Esophagus mucosa (tissue), 1 donor: ENCODE measurements at regions not wholly inside any gene's neighbourhood (a gene's known extent, or its start where the extent isn't known, plus 50 kb on each side); places are given as distances from the start of the nearest gene placed in this dataset.
A peak's percentile ranks its signal among the peaks of the same experiment; 100 is the strongest.
"Not testable (repeated sequence)": the region's sequence is repeated elsewhere in the genome, so short reads cannot be mapped to it uniquely, and the experiment has no call there.

ENCODE experiments used
- ATAC-seq: fragments of 200-7000 bp; cut with Tn5 transposase; one replicate; pipeline ENCODE4 v1.9.1; 2020
- donor health status: DM: yes; HTN: yes; CAD: no.

DNA sequence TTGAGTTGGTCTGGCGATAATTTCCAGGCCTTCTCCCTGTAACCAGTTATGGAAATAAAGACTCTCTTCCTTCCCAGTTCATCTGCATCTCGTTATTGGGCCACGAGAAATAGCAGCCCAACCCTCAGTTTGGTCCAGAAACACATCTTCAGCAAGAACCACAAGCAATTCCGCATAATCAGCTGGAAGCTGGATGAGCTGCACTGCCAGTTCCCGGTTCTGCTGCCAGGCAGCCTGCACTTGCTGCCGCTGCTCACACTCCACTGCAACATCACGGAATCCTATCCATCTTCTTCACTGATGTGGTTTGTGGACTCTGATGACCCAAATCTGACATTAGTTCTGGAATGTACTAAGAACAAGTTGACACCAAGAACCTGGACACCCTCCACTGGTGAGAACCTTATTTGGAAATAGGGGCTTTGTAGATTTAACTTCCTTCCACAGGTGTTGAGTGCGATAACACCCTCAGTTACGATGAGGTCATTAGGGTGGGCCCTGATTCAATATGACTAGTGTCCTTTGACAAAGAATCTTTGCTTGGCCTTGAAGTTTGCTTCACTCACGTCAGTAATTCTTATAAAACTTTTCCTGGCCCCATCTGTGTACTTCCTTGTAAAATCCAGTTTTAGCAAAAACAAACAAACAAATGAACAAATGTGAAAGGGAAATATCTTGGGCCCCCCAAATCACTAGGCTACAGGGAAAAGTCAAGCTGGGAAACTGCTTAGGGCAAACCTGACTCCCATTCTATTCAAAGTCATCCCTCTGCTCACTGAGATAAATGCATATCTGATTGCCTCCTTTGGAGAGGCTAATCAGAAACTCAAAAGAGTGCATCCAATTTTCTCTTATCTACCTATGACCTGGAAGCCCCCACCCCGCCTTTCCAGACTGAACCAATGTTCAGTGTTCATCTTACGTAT, 221.9 kb upstream of the PROK2 start:
- ATAC-seq, result no peak

DNA sequence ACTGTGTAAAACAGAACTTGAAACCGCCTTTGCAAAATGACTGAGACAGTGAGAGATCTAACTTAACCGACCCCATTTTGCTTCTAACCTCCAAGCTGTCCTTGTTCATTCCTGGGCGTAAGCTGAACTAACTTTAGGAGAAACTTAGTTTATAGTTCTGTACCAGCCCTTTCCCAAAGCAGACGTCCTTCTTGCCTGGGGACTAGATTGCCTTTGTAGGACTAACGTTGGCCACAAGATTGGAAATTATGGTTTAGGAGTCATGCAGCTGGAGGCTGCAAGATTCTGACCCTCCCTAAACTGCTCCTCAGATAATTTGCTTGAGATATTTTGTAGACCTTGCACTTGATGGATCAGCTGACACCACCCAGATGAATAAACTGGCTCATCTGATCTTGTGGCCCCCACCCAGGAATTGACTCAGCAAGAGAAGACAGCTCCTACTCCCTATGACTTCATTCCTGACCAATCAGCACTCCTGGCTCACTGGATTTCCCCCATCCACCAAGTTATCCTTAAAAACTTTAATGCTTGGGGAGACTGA, 219.9 kb upstream of the PROK2 start:
- no peak for ATAC-seq

DNA sequence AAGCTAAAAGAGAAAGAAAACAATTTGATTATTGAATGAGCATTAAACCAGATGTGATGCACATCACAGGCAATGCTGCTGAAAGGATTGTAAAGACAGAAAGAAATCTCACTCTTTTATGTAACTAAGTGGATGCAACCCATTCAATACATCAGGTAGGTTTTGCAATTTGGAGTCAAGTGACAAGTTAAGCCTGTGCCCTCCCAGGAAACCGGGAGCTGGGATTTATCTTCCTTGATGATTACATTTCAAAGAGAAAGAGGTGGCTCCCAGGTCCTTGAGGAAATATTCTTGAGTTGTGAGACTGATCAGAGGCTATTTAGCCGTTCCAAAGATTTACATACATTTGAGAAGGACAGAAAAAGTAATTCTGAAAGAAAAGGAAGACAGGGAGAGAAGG, 219.0 kb upstream of the PROK2 start:
- ATAC-seq, result no peak

DNA sequence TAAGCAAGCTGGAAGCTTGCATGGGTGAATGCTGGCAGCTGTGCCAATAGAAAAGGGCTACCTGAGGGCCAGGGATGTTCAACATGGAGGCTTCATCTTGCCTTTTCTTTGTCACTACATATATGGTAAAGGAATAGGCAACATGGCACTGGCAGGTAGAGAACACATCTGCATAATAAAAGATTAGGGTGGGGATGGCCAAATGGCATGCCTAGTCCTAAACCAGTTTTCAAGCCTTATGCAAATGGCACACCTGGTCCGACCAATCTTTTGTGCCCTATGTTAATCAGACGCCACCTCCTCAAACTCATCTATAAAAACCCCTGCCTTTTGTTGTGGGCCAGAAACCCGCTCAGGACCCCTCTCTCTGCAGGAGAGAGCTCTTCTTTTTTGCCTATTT, 216.8 kb upstream of the PROK2 start:
- ATAC-seq, result no peak

DNA sequence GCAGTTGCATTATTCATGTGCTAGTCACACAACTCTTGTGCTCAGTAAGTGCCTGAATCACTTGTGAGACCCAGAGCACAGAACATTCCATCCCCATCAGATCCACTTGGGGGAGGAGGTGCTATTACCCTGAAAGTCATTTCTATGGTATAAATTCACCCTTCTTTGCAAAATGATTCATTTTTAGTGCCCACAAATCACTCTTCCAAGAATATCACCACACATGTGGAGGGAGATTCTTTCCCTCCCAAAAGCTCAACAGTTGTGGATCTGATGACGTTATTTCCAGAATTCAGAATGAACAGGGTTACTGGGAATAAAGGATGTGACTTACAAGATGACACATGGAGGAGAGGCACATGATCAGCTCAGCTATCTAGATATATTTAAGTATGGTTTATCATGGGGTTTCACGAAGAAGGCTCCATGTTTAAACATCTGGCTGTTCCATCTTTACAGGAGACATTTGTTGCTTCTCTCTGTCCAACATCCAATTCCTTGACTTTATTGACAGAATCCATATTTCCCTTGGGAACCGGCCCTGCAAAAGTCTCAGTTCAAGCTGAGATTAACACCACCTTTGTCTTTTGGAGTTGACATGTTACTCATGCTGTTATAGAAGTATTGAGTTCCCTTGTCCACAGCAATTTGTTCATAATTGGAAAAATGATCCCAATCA, 214.2 kb upstream of the PROK2 start:
- no peak for ATAC-seq

DNA sequence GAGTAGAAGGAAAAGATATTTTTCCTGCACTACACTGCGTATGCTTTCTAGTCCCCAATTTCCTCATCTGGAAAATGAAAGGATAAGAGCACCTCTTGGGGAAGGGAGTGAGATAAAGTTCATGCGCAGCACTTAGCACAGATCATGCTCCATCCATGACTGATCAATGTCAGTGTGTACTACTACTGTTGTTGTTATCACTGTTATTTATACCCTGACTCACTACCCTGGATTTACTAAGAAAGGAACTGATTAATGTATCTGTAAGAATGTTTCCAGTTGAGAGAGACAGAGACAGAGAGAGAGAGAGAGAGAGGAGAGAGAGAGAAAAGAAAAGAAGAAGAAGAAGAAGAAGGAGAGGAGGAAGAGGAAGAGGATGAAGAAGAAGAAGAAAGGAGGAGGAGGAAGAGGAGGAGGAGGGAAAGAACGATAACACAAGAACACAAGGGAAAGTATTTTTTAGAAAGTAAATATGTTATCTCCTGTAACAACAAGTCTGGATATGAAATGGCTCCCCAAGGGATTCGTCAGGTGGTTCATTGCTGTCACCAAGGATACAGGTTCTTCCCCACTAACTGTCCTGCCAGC, 212.2 kb upstream of the PROK2 start:
- ATAC-seq, result no peak

DNA sequence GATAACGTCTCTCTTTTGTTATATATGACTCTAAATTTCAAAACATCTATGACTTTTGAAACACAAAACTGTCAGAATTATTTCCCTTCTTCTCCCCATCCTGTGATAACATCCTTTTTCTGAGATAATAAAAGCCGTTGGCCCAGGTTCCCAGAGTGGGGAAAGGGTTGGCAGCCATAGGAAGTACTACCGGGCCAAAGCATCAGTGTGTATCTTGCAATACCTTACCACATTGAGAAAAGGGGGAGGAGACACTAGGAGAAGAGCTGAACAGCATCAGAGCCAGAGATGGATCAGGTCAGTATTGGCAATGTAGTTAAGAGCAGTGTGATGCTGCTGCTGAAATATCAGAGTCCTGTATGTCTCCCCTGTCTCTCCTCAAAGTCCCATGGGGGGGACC, 210.0 kb upstream of the PROK2 start:
- no peak for ATAC-seq

DNA sequence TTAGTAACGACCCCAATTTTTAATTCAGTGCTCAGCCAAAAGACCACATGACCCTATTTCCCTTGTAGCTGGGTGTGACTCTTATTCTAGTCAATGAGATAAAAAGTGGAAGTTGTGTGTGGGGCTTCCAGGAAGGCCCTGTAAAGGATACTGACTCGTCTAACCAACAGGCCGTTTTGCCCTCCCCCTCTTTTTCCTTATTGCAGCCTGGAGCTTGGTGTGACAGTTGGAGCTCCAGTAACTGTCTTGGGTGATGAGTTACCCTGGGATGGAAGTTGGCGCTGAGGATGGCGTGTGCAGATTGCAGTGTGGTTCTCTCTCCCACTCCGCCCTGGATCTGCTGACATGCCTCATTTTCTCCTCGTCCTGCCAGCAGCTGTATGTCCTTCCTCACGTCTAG, 209.3 kb upstream of the PROK2 start:
- no peak for ATAC-seq

DNA sequence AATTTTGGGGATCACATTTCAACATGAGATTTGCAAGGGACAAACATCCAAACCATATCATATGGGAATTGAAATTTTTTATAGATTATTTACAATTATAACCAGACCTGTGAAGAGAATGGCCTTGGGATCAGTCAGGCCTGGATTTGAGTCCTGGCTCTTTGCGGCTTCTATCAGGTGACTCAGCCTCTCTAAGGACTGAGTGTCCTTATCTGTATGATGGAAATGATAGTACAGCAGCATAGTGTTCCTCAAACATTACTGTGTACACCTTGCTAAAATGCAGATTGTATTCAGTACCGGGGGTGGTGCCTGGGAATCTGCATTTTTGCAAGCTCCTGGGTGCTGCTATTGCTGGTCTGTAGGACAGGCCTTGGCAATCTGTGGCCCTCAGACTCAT, 206.7 kb upstream of the PROK2 start:
- ATAC-seq, result no peak

DNA sequence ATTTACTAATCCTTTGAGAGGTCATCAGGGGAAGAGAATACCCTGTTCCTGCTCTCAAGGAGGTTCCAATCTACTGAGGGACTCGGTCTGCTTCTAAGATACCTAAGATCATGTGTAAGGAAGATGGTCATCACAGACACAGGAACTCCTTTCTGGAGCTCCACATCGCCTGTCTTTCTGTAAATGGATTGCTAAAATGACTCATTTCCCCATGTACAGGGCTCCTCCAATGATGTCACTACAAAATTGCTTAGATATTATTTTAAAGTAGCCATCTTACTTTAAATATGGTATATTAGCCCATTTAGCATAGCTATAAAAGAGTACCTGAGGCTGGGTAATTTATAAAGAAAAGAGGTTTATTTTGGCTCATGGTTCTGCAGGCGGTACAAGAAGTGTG, 206.1 kb upstream of the PROK2 start:
- ATAC-seq, result no peak

DNA sequence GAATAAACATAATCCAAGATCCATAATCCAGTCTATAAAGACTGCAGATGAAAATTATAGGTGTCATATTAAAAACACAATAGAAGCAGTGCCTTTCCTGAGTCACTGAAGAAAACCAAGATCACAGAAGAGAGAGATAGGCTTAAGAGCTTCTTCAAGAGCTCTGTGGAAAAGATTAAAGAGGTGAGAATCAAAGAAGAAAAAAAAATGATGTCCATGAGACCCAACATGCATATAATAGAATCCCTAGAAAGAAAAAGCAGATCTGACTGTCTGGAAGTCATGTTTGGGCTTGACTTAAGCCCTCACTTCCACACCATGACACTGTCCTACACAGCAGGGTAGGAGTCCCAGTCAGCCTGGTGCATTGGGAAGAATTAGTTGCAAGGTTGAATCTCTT, 205.6 kb upstream of the PROK2 start:
- no peak for ATAC-seq

DNA sequence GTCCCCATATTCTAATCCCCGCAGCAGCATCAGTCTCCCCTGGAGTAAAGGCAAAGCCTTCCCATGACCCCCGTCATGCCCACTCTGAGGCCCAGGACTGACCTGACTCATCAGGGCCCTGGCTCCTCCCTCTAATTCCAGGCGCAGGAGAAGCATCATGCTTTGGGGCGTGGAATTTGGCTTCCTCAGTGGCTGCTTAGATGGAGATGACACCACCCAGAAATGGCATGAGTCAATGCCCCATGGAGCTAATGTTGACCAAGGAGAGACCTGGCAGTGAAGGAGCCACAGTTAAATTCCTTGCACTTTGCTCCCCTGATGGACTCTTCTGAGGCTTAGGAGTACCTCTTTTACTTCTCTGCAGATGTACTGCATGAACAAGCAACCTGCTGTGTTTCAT, 204.2 kb upstream of the PROK2 start:
- peak; percentile 28 for ATAC-seq

DNA sequence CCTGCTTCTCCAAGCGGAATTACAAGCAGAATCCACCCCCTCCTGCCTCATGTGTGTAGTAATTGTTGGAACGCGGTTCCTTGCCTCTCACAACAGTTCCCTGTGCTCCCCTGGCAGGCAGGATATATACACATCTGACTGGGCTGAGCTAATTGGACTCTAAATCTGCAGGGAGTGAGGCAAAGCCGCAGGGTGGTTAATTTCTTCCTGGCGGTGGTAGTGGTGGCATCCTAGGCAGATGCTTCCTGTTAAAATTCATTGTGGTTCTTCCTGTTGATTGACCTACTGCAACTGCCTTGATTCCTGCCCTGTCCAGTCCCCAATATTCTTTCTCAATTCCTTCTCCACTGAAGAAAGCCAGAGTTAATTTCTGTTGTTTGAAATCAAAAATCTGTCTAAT, 202.9 kb upstream of the PROK2 start:
- ATAC-seq, result peak; percentile 43

DNA sequence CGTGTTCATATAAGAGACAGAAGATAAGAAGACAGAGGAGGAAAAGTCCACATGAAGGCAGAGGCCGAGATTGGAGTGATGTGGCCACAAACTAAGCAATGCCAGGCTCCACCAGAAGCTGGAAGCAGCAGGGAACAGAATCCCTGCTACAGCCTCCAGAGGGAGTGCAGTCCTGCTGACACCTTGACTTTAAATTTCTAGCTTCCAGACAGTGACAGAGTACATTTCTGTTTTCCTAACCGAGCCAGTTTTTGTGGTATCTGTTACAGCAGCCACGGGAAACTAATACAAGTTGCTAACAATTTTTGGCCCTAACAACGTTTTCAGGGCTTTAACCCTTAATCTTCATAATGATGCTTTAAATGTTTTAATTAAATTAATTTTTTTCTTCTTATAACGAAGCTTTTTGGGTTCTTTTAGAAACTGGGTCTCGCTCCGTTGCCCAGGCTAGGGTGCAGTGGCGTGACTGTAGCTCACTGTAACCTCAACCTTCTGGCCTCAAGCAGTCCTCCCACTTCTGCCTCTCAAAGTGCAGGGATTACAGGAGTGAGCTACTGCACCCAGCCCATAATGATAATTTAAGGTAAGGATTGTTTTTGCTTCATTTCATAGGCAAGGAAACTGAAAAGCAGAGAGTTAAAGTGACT, 202.3 kb upstream of the PROK2 start:
- ATAC-seq, result no peak

DNA sequence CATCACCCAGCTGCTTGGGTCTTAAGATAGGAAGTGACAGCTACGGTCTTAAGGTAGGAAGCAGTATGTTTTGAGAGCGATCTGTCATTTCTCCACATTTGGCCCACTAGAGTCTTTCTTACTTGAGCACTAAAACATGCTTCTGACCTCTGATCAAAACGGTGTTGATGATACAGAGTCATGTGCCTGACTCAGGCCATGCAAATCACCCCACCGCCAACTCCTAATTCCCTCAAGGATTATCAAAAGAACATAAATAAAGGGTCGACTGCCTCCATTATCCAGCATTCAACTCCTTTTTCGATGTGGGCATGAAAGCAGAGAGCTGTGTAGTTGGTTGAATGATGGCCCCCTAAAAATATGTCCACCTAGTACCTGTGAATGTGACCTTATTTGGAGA, 201.7 kb upstream of the PROK2 start:
- no peak for ATAC-seq

DNA sequence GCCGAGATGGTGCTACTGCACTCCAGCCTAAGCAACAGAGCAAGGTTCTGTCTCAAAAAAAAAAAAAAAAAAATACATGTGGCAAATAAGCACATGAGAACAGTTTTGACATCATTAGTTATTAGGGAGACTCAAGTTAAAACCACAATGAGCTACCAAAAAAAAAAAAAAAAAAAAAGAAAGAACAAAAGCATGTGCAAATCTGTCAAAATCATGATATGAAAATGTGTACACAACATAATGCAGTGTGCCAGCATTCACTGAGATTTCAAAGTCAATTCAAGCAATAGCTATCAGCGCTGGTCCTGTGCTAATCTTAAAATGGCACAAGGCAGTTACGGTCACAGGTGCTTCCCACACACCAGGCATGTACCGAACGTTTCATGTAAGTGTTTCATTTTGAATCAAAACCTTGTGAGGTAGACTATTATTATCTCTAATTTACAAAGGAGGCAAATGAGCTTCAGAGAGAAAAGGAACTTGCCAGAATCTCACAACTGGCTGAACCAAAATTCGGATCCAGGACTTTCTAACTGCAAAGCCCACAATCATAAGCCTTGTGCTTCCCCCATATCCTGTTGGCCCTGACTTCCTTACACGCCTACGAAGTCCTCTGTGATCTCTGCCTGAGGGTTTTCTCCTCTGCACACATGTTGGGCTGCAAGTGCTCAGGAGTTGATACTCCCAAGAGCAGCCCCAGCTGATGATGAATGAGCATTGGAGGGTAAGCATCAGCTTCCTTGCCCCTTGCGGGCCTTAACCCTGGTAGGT, 200.1 kb upstream of the PROK2 start:
- no peak for ATAC-seq

DNA sequence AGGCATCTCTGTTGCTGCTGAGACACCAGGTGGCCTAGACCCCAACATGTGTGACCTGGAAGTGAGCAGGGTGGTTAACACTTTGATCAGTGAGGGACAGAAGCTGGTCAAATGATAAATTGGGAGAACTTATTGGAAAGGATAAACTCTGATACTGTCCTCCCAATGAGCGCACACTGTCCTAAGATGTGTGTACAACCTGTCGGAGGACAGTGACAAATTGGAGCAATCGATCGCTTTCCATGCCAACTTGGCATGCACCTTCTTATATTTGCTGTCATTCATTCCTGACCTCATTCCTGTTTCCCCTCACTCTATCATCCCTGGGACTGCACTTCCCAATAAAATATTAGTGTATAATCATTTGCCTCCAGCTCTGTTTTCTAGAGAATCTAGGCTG, 198.7 kb upstream of the PROK2 start:
- no peak for ATAC-seq

DNA sequence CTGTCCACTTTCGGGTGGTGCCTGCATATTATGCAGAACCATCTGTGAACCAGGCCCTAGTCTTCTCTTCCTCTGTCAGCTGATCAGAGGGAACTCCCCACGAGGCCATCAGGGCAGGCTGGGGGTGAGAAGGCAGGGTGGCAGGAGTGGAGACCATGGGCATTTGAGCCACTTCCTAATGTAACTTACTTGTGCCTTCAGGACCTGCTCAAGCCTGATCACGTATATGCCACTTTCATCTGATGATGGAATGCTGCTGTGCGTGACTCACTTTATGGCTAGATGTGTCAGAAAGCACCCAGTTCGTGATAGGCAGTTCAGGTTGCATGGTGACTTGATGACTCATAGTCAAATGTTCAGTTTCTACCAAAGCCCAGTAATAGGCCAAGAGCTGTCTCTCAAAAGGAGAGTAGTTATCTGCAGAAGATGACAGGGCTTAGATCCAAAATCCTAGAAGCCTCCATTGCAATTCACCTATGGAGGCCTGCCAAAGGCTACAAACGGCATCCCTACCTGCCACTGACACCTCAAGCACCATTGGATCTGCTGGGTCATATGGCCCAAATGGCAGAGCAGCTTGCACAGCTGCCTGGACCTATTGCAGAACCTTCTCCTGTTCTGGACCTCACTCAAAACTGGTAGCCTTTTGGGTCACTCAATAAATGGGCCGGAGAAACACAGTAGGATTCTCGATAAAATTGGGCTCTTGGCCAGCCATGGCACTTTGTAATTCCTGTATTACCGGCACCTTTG, 197.7 kb upstream of the PROK2 start:
- ATAC-seq, result not testable (repeated sequence)

DNA sequence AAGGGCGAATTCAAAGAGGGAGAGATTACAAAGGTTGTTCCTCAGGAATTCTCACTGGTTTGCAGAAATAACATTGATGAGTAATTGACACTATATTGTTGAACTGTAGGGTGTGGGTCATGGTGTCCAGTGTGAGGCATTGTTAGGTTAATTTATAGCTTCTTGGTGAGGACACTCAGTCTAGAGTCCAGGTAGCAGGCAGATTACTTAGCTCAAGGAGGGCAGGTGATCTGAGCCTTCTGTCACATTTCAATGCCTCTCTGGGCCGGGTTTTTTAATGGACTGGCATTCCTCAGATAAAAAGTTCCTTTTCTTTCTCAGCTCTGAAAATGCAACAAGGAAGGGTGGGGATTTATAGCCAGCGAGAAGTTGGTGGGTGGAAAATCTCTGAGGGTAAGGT, 194.2 kb upstream of the PROK2 start:
- ATAC-seq, result no peak

DNA sequence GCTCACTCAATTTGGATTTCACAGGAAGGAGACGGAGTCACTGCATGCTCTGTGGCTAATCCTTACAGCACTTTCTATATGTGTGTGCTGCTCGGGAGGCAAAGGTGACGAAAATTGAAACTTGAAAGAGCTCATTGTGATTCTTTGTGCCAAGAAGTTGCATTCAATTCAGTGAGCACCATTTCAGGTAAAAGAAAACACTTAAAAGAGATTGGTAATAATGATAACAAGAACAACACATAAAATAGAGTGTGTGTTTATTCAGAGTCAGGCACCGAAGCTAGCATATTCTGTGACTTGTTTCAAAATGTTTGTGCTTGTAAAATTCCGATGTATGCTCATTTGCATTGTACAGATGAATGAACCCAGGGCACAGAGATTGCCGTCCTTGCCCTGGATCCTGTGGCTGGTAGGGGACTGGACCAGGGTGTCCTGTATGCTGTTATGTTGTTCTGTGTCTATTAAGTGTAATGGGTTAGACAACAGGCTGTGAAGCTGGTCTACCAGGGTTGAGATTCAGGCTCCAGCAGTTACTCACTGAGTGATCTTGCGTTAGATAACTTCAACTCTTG, 193.3 kb upstream of the PROK2 start:
- no peak for ATAC-seq

DNA sequence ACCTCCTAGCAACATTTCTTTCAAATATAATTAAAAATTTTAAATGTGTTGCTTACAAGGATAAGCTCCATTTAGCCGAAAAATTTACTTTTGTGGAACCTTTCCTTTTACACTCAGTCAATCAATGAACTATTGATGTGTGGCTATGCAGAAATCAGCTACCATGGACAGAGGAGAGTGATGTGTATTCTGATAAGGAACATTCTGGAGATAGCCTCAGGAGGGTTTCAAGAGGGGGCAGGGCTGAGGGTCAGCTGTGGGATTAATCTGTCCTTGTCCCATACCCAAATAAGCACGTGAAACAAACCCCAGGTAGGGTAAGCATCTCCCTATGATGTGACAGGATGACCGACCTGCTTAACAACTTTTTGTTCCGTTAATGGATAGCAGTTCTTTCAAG, 192.6 kb upstream of the PROK2 start:
- ATAC-seq, result no peak
